ENCODE measurements at regions not wholly inside any gene's neighbourhood (a gene's known extent, or its start where the extent isn't known, plus 50 kb on each side); places are given as distances from the start of the nearest gene placed in this dataset.

DNA sequence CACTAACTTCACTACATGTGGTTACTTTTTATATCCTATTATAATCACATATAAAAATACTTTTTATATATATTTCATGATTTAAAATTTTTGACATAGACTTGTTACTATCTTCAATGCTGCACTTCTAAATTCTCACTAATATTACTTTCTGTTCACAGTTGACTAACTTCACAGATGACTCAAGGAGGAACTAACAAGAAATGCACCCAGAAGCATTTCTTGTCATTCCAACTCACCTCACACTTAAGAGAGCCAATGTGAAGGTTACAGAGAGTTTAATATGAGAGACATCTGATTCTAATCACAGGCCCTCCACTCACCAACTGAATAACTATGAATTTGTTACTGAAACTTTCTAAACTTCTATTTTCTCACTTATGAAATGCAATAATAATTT is 399.8 kb upstream of the SLC8A1 start:
- TF ChIP-seq, protein P1, sequence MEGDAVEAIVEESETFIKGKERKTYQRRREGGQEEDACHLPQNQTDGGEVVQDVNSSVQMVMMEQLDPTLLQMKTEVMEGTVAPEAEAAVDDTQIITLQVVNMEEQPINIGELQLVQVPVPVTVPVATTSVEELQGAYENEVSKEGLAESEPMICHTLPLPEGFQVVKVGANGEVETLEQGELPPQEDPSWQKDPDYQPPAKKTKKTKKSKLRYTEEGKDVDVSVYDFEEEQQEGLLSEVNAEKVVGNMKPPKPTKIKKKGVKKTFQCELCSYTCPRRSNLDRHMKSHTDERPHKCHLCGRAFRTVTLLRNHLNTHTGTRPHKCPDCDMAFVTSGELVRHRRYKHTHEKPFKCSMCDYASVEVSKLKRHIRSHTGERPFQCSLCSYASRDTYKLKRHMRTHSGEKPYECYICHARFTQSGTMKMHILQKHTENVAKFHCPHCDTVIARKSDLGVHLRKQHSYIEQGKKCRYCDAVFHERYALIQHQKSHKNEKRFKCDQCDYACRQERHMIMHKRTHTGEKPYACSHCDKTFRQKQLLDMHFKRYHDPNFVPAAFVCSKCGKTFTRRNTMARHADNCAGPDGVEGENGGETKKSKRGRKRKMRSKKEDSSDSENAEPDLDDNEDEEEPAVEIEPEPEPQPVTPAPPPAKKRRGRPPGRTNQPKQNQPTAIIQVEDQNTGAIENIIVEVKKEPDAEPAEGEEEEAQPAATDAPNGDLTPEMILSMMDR (conservative IDR thresholded peaks at IDR 0.05) = no peak
- DNase-seq (ENCODE audit: extremely low spot score, unreplicated experiment) = no peak
- H3K36me3 Mint-ChIP-seq = no peaks in the 10 kb centered on the region
- no peaks in the 10 kb centered on the region for H3K27me3 Mint-ChIP-seq
- H3K27ac Mint-ChIP-seq = no peak overlapping the region
- no peak overlapping the region for H3K4me3 Mint-ChIP-seq
- no peaks in the 10 kb centered on the region for H3K4me1 Mint-ChIP-seq (ENCODE audit: unreplicated experiment)
- no peaks in the 10 kb centered on the region for H3K9me3 Mint-ChIP-seq

DNA sequence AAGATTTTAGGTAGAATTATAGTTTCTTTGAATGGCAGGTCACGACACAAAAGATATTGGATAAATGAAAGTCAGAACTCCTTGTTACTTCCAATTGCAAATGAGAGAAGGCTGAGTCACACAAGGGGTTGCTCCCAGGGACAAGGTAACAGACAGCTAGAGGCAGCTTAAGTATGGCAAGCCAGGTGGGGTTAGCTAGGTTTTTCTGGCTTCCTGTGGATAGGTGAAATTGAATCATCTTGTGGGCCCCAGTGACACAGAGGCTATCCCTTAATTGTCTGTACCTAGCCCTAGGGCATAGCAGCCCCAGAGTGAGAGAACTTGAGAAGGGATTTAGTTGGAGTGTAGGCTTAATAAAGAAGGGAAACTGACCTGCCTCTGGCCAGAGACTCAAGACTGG is 407.7 kb upstream of the SLC8A1 start:
- DNase-seq (ENCODE audit: extremely low spot score, unreplicated experiment) = no peak
- H3K4me3 Mint-ChIP-seq = no peak overlapping the region
- no peak overlapping the region for H3K27ac Mint-ChIP-seq
- H3K36me3 Mint-ChIP-seq = no peaks in the 10 kb centered on the region
- no peaks in the 10 kb centered on the region for H3K4me1 Mint-ChIP-seq (ENCODE audit: unreplicated experiment)
- no peaks in the 10 kb centered on the region for H3K9me3 Mint-ChIP-seq
- H3K27me3 Mint-ChIP-seq = no peaks in the 10 kb centered on the region
- TF ChIP-seq, protein P1 (conservative IDR thresholded peaks at IDR 0.05) = no peak

DNA sequence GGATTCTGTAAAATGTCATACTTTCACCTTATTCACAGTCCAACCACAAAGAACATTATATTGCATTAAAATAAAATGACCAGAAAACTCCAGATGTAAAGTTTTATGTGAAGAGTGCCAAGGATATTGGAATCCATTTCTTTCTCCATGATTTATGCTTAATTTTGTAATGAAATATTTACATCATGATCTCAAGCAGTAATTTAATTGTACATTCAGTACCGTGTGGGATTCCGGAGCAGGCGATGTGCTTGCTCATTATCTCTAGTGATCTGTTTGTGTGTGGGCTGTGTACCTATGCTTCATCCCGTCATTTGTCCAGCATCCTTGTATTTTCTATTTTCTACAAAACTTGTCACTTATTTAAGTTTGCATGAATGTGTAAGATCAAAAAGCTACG is 415.9 kb upstream of the SLC8A1 start:
- Mint-ChIP-seq H3K27ac (no peak overlapping the region), H3K4me3 (no peak overlapping the region), H3K36me3 (no peaks in the 10 kb centered on the region), H3K4me1 (ENCODE audit: unreplicated experiment) (peaks cover 5% of the 10 kb centered on the region), H3K9me3 (no peaks in the 10 kb centered on the region), H3K27me3 (no peaks in the 10 kb centered on the region)
- no peak for DNase-seq (ENCODE audit: extremely low spot score, unreplicated experiment)
- TF ChIP-seq, protein P1 (conservative IDR thresholded peaks at IDR 0.05) = no peak

DNA sequence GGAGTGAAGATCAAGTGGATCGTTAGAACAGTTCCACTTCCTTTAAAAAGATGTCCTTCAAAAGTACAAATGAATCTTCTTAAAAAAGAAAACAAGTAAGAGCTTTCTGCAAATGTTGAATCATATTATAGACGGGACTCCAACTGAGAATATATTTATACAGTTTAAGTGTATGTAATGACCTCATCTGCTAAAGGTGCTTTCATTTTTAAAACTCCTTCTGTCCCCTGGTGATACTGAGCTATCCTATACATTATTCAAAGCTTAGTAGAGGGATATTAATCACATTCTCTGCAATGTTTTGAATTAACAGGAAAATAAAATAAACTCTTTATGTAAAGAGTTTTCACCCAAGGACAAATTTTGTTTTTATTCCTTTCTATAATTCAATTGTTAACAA is 420.7 kb upstream of the SLC8A1 start:
- H3K27ac Mint-ChIP-seq = no peak overlapping the region

DNA sequence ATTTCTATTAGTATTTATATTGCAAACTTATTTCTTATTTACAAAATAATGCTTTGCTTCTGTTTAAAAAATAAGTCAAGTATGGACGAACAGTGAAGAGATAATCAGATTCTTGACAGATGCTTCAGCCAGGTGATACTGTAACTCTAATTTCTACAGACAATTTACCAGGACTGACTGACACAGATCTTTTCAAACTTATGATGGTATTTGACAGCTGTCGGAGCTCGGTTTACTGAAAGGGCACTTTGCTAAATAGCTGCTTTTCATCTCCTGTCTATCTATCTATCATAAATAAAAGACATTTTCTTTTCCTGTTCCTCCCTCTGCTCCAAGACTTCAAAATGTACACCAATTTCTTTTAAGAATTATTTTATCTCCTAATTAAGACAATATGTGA is 422.5 kb upstream of the SLC8A1 start:
- Mint-ChIP-seq H3K4me1 (ENCODE audit: unreplicated experiment) (peaks cover 5% of the 10 kb centered on the region), H3K27me3 (no peaks in the 10 kb centered on the region), H3K9me3 (no peaks in the 10 kb centered on the region), H3K36me3 (no peaks in the 10 kb centered on the region), H3K27ac (no peak overlapping the region), H3K4me3 (no peak overlapping the region)
- TF ChIP-seq, protein P1 (conservative IDR thresholded peaks at IDR 0.05) = no peak
- DNase-seq (ENCODE audit: extremely low spot score, unreplicated experiment) = no peak

More for the DNA sequence above, 420.7 kb upstream of the SLC8A1 start:
- H3K4me3 Mint-ChIP-seq = no peak overlapping the region
- TF ChIP-seq, protein P1 (conservative IDR thresholded peaks at IDR 0.05) = no peak
- H3K9me3 Mint-ChIP-seq = no peaks in the 10 kb centered on the region
- peaks cover 5% of the 10 kb centered on the region for H3K4me1 Mint-ChIP-seq (ENCODE audit: unreplicated experiment)
- DNase-seq (ENCODE audit: extremely low spot score, unreplicated experiment) = no peak
- H3K27me3 Mint-ChIP-seq = no peaks in the 10 kb centered on the region
- H3K36me3 Mint-ChIP-seq = no peaks in the 10 kb centered on the region

DNA sequence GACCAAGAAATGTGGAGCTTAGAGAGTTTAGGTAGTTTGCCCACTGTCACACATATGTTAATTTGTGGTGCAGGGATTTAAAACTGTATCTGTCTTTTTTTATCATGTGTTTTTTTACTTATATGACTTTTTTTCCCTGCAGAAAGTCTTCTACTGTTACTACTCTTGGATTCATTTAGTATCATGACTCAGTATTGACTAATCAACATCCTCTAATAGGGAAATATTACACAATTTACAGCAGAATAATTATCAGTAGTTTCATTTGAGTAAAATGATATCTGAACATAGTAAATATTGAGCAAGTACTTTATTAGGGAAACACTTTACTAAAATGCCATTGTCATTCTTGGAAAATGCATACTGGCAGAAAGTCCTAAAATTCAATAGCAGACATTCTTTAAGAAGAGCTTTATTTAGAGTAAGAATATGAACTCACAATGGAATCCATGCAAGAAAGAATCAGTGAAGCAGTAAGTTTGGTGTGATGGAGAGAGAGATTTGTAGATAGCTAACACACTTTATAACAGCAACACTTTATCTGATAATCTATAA is 425.9 kb upstream of the SLC8A1 start:
- H3K4me3 Mint-ChIP-seq = no peak overlapping the region
- TF ChIP-seq, protein P1 (conservative IDR thresholded peaks at IDR 0.05) = no peak
- H3K27me3 Mint-ChIP-seq = no peaks in the 10 kb centered on the region
- H3K36me3 Mint-ChIP-seq = no peaks in the 10 kb centered on the region
- no peak overlapping the region for H3K27ac Mint-ChIP-seq
- DNase-seq (ENCODE audit: extremely low spot score, unreplicated experiment) = no peak
- H3K9me3 Mint-ChIP-seq = no peaks in the 10 kb centered on the region
- H3K4me1 Mint-ChIP-seq (ENCODE audit: unreplicated experiment) = no peaks in the 10 kb centered on the region

All from type B pancreatic cell (in vitro differentiated cells).